GM19455 (cell line): ENCODE measurements at regions not wholly inside any gene's neighbourhood (a gene's known extent, or its start where the extent isn't known, plus 50 kb on each side); places are given as distances from the start of the nearest gene placed in this dataset.
A peak's percentile ranks its signal among the peaks of the same experiment; 100 is the strongest.
"Not testable (repeated sequence)": the region's sequence is repeated elsewhere in the genome, so short reads cannot be mapped to it uniquely, and the experiment has no call there.

Experiments used
- ATAC-seq: cut with Tn5 transposase; IDR thresholded peaks from one replicate; pipeline ENCODE4 v1.9.1; 2021; ENCODE audit not compliant: unreplicated experiment

DNA sequence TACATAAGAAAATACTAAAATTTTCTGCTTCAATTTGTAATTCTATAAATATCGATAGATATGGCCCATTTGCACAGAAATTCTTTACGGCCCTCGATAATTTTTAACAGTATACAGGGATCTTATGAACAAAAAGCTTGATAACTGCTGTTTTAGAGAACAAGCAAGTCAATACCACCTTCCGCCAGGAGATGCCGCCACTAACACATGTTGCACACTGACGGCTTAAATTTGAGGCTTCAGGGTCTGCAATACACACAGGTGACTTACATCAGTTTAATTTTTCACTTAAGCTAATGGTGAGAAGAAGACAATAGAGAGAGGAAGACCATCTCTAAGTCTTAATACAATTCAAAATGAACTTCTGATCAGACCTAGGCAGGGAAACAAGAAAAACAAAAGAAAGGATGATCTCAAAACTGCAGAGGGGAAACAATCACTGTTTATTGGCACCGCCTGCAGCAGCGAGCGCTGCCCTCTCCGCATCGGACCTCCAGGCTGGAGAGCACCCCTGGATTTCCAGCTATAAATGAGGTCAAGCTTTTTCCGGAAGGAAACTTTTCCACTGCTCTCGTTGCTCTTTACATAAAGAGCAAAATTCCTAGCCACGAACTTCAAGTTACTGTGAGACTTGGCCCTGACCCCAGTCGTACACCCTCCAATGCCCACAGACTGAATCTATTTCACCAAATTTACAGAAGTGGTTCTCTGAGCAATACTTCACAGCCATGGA is 53.9 kb downstream of the OTOR start:
- ATAC-seq = peak; percentile 79

DNA sequence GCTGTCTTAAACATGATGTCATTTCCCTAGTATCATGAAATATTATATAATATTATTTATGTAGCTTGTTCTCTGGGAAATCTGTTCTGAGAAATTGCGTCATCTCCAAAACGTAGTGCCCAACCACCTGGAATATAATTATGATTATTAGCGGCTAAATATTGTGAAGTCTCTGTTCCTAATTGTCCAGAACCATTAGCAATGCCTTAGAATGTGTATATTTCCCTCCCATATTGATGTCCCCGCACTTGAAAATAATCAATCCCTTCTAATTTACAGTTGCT is 54.4 kb downstream of the OTOR start:
- ATAC-seq = no peak

DNA sequence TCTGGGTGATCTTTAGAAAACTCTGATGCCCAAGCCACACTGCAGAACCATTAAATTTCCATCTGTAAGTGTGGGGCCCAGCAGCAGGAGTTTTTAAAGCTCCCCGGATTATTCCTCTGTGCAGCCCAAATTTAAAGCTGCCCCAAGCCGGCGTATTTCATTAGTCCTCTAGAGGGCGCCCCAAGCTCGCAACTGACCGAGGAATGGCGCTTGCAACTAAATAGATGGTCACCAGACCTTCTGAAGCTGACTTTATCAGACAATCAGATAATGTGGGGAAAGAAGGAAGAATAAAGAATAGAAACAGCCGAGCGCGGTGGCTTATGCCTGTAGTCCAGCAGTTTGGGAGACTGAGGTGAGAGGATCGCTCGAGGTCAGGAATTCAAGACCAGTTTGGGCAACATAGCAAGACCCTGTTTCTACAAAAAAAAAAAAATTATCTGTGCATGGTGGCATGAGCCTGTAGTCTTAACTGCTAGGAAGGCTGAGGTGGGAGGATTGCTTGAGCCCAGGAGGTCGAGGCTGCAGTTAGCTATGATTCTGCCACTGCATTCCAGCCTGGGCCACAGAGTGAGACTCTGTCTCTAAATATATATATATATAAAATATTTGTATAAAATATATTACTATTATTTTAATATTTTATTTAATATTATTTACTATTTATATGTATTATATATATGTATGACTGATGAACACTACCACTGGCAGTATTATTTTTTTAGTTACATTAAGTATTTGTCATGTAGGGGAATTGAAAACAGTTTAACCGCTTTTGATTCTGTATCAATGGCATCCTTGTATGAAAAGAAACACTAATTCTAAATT is 56.0 kb downstream of the OTOR start:
- ATAC-seq = no peak

DNA sequence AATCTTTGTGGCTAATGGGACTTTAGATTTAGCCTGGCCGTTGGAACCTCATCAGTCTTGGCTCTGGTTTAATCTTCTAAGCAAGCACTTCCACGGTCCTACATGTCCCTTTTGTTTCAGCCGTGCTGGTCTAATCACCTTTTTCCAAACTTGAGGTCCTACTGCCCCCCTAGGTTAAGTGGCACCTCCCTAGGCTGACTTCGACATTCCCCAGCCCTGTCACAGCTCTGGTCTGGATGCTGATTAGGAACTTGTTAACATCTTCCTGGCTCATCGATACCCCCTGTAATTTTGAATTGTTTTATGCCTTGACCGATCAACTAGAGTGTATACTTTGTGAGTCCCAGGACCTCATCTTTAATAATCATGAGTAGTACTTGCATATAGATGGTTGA is 56.6 kb downstream of the OTOR start:
- ATAC-seq = no peak

DNA sequence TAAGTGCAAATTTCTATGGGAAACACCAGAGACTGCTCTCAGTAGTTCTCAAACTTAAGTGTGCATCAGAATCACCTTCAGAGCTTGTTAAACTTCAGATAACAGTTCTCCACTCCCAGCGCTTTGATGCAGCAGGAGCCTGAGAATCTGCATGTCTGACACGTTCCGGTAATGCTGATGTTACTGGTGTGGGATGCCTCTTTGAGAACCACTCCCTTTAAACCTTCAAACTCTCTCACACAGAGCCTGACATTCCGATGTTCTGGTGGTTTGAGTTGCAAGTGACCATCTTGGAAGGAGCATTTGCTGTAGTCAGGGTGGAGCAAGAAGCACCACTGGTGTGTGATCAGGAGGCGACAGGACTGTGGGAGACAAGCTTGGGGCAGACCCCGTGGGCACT is 57.9 kb downstream of the OTOR start:
- ATAC-seq = no peak

DNA sequence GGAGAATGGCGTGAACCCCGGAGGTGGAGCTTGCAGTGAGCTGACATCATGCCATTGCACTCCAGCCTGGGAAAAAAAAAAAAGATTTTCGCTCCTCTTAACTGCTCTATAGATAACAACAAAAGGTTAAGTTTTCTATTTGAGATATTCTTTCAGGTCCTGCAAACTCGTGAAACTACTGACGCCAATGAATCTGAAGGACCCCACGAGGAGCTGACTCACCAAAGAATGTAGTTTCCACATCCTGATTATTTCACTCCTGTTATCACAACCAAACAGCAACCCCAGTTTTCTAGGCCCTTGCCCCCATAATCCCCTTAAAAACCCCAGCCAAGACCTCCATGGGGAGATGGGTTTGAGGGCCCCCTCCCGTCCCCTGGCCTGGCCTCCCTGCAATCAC is 58.7 kb downstream of the OTOR start:
- no peak for ATAC-seq

DNA sequence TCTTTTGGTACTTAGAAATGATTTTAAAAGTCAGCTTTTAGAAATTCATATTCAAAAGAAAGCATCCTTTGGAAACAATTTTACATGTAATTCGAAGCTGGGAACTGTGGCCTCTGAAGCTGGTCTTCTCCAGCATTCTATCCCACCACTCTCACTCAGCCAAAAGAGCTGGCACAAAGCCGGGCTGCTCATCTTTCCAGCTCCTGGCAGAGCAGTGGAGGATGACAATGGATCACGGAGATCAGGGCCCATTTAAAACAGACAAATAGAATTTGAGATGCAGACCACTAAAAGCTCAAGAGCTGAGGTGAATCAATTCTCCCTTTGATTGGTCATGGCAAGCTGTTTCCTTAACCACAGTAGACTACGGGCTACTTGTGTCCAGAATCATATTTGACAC is 60.6 kb downstream of the OTOR start:
- ATAC-seq = no peak

DNA sequence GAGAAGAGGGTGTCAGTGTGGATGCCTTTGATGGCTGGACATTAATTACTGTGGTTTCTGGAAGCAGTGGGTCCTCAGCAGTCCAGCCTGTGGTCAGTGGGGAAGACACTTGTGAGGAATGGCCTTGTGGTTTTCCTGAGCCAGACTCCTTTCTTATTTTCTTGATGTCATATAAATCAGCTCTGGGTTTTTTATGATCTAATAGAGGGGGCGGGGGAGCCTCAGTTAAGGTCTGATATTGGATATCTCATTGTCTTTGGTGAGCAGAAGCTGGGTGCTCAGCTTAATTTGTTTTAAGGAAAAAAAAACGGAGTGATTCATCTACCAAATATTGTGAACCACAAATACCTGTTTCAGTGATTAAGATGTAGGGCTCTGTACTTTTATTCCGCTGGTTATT is 62.1 kb downstream of the OTOR start:
- ATAC-seq = no peak

DNA sequence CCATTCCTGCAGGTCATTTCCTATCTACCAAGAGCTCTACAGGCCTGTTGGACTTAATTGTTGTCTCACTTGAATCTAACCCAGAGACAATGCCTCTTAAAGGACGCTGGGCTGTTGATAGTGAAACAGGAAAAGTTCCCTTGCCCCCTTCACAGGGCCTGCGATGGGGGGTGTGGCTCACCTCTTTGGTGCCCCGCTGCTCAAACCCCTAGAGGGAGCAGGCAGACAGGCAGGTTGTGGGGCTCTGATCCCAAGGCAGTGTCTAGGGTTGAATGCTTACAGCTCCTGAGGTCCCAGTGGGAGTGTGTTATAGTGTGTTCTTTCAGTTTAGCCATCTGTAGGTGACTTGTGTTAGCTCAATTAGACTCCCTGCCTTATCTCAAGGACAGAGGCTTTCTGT is 68.0 kb downstream of the OTOR start:
- no peak for ATAC-seq

DNA sequence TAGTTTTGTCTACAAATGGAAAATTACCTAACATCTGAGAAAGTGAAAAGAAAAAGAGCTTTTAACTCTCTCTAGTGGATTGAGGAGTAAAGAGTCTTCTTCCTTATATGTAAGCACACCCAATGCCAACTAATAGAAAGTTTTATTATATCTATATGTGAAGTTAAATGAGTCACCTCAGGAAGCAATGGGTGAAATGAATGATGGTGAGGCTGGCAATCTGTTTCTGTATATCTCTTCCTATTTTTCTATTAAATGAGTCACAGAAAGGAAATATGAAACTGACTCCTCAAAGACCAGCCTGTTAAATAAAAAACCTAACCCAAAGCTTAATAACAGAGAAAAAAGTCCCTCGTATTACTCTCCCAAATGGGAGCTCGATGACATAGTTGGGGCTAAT is 71.3 kb downstream of the OTOR start:
- ATAC-seq = no peak

DNA sequence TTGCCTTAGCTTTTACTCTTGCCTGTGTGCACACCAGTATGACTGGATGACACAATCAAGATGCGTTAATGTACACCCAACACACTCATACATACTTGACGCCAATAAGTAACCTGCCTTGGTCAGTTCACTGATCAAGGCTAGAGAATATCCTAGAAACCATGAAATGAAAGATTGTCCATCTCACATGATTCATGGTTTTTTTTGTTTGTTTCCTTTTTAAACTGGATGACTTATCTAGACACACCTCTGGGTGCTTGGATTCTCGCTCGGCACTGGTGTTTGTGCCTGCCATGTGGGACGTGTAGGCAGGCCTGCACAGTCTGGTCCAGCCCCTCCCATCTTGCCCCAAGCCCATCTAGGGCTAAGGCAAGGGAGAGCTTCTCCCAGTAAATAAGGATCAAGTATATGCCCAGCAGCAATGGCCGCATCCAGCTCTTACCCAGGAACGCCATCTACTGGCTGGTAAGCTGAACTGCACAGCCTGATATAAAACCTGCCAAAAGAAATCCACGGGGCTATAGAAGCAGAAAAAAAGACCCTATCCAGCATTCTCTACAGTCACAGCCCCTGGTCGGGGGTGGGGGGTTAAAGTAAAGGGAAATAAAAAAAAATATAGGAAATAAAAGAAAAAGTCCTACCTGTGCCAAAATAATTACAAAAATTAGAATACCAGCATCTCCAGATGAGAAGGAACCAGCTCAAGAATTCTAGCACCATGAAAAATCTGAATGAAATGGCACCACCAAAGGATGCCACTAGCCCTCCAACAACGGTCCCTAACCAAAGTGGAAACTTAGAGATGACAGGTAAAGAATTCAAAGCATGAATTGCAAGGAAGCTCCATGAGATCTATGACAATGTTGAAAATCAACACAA is 73.3 kb downstream of the OTOR start:
- ATAC-seq = peak; percentile 72

DNA sequence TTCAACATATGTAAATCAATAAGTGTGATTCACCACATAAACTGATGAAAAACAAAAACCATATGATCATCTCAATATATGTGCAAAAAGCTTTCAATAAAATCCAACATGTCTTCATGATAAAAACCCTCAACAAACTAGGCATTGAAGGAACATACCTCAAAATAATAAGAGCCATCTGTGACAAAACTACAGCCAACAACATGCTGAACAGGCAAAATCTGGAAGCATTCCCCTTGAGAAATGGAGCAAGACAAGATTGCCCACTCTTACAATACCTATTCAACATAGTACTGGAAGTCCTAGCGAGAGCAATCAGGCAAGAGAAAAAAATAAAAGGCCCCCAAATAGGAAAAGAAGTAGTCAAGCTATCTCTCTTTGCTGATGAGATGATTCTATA is 76.5 kb downstream of the OTOR start:
- ATAC-seq = no peak

DNA sequence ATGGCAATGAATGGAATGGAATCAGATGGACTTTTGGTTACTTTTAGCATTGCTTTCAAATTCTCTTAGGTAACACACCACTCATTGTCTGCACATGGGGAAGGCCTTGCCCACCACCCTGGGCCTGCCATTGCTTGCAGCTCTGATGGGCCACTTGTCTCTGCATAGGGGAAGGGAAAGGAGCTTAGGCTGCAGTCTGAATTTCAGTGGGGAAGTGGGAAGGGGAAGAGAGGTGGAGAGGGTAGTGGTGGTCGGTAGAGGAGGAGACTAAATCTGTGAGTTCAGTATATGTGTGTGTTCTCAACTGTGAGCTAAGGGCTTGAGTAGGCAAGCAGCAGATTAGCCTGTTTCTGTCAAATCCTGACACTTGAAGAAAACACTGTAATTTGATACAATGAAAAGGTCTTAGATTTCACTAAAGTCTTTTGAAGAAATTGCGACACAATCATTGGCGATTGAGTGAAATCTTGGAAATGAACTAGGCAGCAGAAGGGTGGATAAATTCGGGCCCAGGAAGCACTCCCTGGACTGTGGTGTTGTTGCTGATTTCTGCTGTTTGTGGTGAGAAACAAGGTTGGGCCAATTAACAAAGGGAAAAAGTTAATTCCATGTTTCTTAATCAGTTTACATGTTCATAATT is 80.6 kb downstream of the OTOR start:
- ATAC-seq = no peak

DNA sequence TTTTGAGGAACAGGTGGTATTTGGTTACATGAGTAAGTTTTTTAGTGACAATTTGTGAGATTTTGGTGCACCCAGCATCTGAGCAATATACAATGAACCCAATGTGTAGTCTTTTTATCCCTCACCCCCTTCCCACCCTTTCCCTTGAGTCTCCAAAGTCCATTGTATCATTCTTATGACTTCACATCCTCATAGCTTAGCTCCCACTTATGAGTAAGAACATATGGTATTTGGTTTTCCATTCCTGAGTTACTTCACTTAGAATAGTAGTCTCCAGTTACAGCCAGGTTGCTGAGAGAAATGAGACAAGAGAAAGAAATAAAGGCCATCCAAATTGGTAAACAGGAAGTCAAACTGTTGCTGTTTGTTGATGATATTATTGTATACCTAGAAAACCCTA is 87.5 kb downstream of the OTOR start:
- ATAC-seq = not testable (repeated sequence)

DNA sequence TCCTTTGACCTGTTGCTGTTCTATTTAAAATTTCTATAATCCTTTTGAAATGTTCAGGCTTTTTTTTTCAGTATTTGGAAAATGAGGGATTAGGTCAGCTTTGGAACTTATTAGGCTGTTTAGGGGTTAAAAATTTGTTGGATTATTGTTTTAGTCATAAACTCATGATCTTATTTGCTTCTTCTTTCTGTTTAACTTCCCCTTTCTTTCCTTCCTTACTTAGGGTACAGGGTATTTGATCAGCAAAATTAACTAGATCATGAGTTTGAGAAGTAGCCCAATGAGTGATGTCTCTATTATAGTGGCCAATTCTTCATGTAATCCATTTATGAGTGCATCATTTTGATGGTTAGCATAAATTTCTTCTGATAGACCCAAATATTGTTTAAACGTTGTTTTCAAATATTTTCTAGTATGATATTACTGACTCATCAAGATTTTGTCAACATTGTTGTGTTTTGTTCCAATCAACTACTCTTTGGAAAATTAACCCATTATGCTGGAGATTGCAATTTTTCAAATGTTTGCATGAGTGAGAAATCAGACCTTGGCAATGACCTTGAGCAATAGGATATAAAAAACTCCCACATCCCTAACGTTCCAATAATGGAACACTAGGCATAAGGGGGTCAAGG is 94.4 kb downstream of the OTOR start:
- no peak for ATAC-seq

DNA sequence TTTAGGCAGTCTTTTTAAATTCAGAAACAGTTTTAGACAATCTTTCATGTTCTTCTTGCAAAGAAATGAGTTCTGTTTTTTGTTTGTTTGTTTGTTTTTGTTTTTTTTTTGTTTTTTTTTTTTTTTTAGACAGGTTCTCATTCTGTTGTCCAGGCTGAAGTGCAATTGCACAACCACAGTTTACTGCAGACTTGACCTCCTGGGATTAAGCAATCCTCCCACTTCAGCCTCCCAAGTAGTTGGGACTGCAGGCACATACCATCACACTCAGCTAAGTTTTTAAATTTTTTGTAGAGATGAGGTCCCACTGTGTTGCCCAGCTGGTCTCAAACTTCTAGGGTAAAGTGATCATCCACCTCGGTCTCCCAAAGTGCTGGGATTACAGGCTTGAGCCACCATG is 96.2 kb downstream of the OTOR start:
- no peak for ATAC-seq

DNA sequence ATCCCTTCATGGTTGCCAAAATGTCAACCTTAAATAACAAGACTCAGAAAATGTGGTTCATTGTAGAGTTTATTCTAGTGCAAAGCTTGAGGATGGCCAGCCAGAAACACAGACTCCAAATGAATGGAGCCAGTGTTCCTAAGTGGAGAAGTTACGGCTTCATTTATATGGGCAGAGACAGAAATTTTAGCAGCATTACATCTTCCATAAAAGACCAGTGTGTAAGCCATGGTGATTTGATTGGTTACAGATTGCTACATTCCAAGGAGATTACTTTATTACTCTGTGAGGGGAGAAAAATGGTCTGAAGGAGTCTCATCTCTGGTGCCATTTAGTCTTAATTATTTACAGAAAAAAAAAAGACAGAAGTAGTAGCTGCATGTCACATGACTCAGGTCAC is 97.8 kb downstream of the OTOR start:
- ATAC-seq = no peak

DNA sequence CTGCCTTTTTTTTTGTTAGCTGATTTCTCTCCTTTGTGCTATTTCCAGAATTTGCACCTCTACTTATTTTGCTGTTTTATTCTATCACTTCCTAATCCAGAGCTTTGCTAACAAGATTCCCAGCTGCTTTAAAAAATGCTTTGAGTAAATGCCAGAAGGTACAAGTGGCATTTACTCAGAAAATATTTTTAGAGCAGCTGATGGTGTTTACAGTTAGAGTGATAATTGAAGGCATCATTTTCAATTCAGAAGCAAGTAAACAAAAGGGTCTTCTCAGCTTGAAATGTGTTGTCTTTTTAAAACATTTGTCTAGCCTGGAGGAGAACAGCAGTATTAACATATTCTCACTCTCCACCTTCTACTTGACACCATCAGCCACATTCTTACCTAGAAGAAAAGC is 99.9 kb downstream of the OTOR start:
- ATAC-seq = no peak

DNA sequence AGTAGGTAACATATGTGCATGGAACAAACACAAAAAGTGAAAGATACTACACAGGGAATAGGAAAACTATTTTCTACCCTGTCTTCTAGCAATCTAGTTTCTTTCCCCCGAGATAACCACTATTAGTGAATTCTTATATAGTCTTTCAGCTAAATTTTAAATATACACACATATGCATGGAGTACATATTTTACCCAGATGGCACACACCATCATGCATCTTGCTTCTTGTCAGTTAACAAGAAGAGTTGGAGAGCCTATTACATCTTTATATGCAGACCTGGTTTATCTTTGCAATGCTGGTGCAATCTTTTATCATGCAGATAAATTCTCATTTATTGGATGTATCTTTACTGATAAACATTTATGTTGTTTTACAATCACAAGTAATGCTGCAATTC is 100.4 kb downstream of the OTOR start:
- no peak for ATAC-seq

DNA sequence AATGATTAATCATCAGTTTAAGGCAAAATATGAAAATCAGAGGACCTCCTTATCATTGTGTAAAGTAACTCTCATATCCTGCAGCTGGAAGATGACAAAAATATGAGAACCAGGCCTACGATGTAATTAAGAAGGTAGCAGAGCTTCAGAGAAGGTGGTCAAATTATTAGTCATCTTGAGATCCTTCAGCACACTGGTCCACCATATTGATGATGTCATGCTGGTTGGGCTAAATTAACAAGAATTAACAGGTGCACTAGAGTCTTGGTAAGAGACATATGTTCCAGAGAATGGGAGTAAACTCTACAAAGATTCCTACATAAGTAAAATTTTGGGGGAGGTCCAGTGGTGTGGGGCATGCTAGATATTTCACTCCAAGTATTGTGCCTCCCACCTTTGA is 112.8 kb downstream of the OTOR start:
- no peak for ATAC-seq

DNA sequence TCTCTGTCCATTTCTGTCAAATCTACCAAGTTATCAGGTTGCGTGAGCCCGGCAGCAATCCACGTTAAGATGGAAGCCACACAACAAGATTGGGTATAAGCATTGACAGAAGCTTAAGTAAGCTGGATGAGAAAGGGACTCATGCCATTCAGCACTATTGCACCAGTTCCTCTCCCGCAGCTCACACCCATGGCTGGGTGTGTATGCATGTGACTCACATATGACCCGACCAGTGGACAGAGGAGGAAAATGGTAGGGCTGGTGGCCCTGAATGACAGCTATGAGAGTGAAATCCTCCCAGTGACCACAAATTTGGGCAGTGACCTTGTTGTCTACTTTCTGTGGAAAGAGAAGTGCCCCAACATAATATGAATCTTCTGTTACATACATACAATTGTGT is 113.5 kb downstream of the OTOR start:
- ATAC-seq = no peak
